Vagina (tissue), 2 donors: ENCODE measurements at regions not wholly inside any gene's neighbourhood (a gene's known extent, or its start where the extent isn't known, plus 50 kb on each side); places are given as distances from the start of the nearest gene placed in this dataset.

ENCODE experiments used
- POLR2A ChIP-seq, 2 donors: fragments of 450-650 bp; IDR thresholded peaks; one replicate each; pipeline ENCODE4 v1.6.1; 2017; ENCODE audit warnings: antibody characterized with exemption in 2 of 2, mild to moderate bottlenecking in 2 of 2, moderate library complexity in 2 of 2
- POLR2AphosphoS5 ChIP-seq, 2 donors: sonication (generic); formaldehyde crosslinking; IDR thresholded peaks; one replicate each; pipeline ENCODE4 v1.9.0; 2017; ENCODE audit warnings: antibody characterized with exemption in 2 of 2, mild to moderate bottlenecking in 2 of 2, low read depth in 1 of 2; ENCODE audit not compliant: insufficient read depth in 1 of 2
- TF ChIP-seq, protein P1 (sequence below), 3 experiments: fragments of 450-650 bp in 2 of 3; fragments of 200-600 bp in 1 of 3; sonication (generic) in 1 of 3; IDR thresholded peaks; one replicate each; pipeline ENCODE4 v1.5.1; 2017 to 2019; ENCODE audit warnings: antibody characterized with exemption in 3 of 3, mild to moderate bottlenecking in 2 of 3, moderate library complexity in 2 of 3

DNA sequence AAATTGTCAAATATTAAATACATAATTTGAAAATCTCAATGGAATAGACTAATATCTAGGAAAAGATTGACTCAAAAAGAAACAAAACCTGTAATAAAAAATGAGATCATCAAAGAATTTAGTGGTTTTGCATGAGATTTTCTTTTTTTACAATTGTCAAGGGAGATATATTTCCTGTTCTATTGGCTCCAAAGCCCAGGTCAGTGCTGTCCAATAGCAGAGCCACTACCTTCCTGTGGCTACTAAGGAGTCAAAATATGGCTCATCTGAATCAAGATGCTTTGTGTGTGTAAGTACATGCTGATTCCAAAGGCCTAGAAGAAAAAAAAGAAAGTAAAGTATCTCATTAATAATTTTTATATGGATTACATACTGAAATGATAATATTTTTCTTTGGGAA lies 191.9 kb downstream of the C7orf25 start:
- TF ChIP-seq, protein P1, sequence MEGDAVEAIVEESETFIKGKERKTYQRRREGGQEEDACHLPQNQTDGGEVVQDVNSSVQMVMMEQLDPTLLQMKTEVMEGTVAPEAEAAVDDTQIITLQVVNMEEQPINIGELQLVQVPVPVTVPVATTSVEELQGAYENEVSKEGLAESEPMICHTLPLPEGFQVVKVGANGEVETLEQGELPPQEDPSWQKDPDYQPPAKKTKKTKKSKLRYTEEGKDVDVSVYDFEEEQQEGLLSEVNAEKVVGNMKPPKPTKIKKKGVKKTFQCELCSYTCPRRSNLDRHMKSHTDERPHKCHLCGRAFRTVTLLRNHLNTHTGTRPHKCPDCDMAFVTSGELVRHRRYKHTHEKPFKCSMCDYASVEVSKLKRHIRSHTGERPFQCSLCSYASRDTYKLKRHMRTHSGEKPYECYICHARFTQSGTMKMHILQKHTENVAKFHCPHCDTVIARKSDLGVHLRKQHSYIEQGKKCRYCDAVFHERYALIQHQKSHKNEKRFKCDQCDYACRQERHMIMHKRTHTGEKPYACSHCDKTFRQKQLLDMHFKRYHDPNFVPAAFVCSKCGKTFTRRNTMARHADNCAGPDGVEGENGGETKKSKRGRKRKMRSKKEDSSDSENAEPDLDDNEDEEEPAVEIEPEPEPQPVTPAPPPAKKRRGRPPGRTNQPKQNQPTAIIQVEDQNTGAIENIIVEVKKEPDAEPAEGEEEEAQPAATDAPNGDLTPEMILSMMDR (IDR thresholded peaks at IDR 0.05), result no peak
- no peak for TF ChIP-seq POLR2AphosphoS5 (IDR thresholded peaks at IDR 0.05; ENCODE audit: insufficient read depth in 1 of 2, low read depth in 1 of 2)
- no peak for TF ChIP-seq POLR2A (IDR thresholded peaks at IDR 0.05)
